HG03342 (cell line): ENCODE measurements at regions not wholly inside any gene's neighbourhood (a gene's known extent, or its start where the extent isn't known, plus 50 kb on each side); places are given as distances from the start of the nearest gene placed in this dataset.

ENCODE experiments used
- ATAC-seq: cut with Tn5 transposase; IDR thresholded peaks from one replicate; pipeline ENCODE4 v1.9.1; 2021; ENCODE audit warnings: mild to moderate bottlenecking, moderate library complexity; ENCODE audit not compliant: unreplicated experiment

- no peak for ATAC-seq
Measured at GRCh38 chr12:115206801-115207200, 522.8 kb upstream of the TBX3 start.

GRCh38 chr12:115205755-115206308, 521.9 kb upstream of the TBX3 start:
- ATAC-seq, result no peak

- ATAC-seq, result no peak
Measured at GRCh38 chr12:115204957-115205754, 521.2 kb upstream of the TBX3 start.

DNA sequence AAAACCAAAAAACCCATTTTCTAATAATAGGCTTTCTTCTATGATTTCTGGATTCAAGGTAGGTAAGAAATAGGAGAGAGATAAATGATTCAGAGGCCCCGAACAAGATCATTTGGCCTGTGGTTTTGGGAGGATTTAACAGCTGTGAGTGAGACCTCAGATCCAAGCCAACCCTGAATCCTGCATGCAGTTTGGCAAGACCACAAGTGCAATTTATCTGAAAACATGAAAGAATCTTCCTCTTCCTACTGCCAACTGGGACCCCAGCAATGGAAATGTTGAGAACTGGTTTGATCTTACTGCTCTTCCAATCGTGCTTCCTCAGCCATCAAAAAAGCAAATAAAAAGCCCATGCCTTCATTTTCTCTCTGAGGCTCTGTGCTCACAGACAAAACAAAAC, 519.7 kb upstream of the TBX3 start:
- no peak for ATAC-seq

DNA sequence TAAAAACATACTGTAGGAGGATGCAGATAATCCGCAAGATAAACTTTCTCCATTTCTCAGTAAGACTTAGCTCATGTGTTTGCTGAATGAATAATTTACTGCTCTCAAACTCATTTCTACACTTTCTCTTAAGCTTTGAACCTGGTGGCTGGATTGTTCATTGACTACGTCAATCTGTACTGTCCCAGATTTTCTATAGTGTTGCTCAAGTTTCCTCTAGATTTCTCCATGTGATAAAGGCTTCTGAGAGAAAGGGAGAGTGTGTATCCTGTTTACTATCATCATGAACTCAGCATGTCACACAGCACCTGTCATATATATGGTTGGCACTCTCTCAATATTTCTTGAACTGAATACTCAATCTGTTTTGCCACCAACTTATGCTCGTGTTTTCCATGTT, 518.0 kb upstream of the TBX3 start:
- ATAC-seq, result no peak

- no peak for ATAC-seq
Measured at GRCh38 chr12:115199831-115200230, 515.9 kb upstream of the TBX3 start.

DNA sequence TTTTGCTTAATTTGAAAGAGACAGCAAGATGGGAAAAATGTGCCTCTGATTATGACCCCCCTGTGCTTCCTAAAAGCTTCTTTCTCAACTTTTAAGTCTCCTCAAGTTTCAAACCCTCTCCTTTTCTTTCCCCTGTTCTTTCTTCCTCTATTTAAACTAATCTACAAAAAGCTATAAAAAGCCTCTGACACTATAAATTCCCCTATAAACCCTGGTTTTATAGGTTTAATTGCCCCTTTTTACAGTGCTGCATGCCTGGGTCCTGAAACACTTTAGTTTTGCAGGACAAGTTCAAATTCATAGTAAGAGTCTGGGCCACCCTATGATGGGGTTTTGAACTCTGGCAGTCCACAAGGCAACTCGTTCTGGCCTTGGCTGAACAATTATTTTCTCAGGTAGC, 510.9 kb upstream of the TBX3 start:
- ATAC-seq, result no peak

DNA sequence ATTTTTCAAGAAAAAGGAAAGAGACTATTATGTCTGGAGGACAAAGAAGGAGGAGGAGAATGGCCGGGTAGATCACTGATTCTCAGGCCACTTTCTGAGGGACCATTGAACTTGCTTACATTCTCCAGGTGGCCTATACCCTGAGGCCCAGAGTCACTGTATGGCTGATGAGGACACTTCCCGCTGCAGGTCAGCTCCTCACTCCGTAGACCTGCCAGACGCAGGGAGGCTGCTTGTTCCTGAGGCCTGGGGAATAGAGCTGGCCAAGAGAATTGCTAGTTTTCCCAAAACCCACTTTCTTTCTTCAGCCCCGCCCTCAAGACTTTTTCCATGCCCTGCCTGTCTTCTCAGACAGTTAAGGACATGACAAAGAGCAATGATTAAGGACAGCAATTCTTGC, 510.5 kb upstream of the TBX3 start:
- no peak for ATAC-seq

GRCh38 chr12:115191342-115191741, 507.4 kb upstream of the TBX3 start:
- ATAC-seq, result no peak

DNA sequence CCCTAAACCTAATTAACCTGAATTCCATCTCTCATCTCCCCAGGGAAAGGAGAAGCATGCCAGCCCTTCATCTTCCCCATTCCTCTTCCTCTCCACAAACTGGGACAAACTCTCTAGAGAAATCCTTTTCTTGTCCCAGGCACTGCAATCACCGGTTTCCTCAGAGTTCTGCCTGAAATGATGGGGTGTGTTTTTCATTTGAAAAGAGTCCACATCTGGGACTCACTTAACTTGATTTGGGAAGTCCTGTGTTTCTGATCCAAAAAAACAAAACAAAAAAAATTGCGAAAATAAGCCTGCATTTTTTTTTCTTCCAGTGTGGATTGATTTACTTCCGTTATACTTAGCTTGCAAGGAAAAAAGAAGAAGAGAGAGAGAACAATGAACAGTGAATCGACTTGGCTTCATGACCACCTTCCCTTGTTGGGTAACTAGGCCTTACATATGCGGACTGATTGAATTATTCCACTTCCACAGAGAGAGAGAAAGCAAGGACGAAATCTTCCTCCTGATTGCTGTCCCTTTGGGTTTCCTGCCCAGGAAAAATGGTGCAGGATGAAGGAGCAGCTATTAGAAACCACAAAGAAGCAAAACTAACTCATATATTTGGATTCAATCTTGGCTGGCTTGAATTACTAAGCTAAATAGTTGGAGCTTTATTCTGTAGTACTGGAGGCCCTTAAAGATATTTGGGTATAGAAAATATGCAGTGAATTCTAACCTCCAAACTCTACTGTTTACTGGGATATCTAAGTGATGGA, 506.2 kb upstream of the TBX3 start:
- ATAC-seq, result no peak

DNA sequence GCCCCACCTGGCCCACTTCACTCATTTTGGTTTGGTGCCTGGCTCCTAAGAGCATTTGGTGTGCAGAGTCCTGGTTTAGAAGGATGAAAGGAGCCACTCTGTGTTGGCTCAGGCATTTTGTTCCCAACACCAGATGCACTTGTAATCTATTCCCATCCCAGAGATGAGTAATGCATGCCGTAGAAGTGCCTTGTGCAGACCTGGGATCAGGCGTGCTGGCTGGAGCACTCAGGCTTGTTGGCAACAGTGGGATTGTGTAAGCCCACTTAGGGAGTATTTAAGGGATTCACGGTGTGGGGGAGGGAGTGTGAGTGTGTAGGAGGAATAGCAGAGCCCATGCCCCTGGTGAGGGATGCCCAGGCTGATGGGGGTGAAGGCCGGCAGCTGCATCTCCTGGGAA, 501.5 kb upstream of the TBX3 start:
- ATAC-seq, result no peak

GRCh38 chr12:115183752-115184151, 499.8 kb upstream of the TBX3 start:
- ATAC-seq, result no peak

GRCh38 chr12:115177899-115178298, 493.9 kb upstream of the TBX3 start:
- ATAC-seq, result no peak

DNA sequence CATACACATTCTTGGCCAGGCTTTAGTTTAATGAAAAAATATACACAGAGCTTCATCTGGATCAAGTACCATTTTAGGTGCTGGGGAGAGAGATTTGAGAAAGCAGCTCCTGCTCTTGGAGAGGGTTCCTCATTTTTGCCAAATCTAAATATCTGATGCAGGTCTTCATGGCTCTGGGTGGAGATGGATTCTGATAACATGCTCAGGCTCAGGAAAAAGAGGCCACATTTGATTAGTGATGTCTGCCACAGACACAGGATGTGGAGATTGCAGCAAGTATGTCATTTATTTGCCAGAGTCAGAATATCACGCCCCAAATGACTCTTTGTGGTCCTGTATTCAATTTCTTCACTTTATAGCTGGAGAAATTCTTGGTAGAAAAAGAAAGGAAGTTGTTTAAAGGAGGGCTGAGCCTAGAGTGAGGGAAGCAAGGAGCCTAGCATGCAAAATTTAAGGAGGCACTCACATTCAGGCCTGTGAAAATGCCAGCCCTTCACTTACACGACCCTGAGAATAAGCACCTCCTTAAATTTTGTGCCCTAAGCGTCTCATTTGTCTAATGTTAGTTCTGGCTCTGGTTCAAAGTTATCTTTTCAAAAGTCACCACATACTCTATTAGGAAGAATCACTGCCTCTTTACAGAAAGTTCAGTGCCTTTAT, 492.9 kb upstream of the TBX3 start:
- no peak for ATAC-seq

GRCh38 chr12:115174920-115175319, 490.9 kb upstream of the TBX3 start:
- no peak for ATAC-seq

- ATAC-seq, result no peak
Measured at GRCh38 chr12:115172521-115172920, 488.5 kb upstream of the TBX3 start.

DNA sequence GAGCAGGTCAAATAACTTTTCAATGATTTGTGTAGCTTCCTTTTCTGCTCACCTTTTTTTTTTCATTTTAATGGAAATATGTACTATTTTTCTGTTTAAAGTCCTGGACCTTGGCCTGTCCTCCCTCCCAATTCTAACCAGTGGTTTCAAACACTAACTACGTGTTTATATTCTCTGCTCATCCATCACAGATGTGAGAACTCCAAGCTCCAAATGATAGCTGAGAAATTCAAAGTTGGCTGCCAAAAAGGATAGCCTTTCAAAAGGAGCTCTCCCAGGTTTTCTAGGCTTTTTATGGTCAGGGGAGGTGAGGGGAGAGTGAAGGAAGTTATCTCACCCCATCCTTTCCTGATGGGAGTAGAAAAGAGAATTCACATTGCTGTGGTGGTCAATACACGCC, 486.0 kb upstream of the TBX3 start:
- no peak for ATAC-seq

DNA sequence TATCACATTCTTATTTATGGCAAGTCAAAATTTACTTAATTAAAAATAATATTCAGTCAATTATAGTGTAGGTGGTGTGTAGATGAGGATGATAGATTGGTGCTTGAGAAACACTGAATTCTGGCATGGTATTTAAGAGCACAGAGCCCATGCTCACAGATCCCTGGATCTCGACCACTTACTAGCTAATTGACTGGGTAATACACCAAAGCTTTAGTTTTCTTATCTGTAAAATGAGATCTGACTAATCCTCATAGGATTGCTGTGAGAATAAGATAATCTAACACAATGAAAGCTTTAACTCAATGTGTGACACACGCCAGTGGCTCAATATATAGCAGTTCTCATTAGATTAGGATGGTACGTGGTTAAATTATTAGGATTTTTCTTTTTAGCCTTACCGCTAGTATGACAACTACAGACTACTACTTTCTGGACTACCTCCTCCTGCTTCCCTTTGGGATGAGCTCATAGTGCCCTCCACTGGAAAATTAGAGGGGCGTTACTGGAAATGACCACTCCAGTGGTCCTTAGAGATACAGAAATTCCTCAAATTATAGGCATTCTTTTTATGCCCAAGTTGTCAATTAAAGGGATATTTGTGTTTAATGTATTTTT, 482.8 kb upstream of the TBX3 start:
- no peak for ATAC-seq

- no peak for ATAC-seq
Measured at GRCh38 chr12:115163710-115164109, 479.7 kb upstream of the TBX3 start.

- no peak for ATAC-seq
Measured at GRCh38 chr12:115160271-115161128, 476.5 kb upstream of the TBX3 start.
